Right atrium auricular region (tissue), 2 donors: ENCODE measurements at regions not wholly inside any gene's neighbourhood (a gene's known extent, or its start where the extent isn't known, plus 50 kb on each side); places are given as distances from the start of the nearest gene placed in this dataset.

Source experiments
- DNase-seq: peaks from one replicate; pipeline ENCODE4 v3.0.0-alpha.2; 2019; ENCODE audit warnings: low spot score
- H3K27ac ChIP-seq, 2 donors: fragments of 200-600 bp; sonication (generic); 1 replicate in 1 of 2; 2 replicates in 1 of 2; pipeline ENCODE4 v1.5.1; 2016 to 2019
- H3K27me3 ChIP-seq, 2 donors: fragments of 200-600 bp; sonication (generic); one replicate each; pipeline versions ENCODE4 v1.5.1 to v1.6.0; 2017 to 2019
- H3K36me3 ChIP-seq: fragments of 200-600 bp; sonication (generic); one replicate; pipeline ENCODE4 v1.5.1; 2016
- H3K4me1 ChIP-seq, 2 donors: fragments of 200-600 bp; sonication (generic); one replicate each; pipeline versions ENCODE4 v1.5.1 to v1.6.0; 2017 to 2019
- H3K4me3 ChIP-seq, 2 donors: fragments of 200-600 bp; sonication (generic); 1 replicate in 1 of 2; 2 replicates in 1 of 2; pipeline ENCODE4 v1.5.1; 2017 to 2019; ENCODE audit warnings: mild to moderate bottlenecking in 1 of 2, moderate library complexity in 1 of 2
- H3K9me3 ChIP-seq, 2 donors: fragments of 200-600 bp; sonication (generic); one replicate each; pipeline ENCODE4 v1.5.1; 2019
- TF ChIP-seq, protein P1 (sequence below), 2 donors: fragments of 200-600 bp; sonication (generic); IDR thresholded peaks; one replicate each; pipeline ENCODE4 v1.5.1; 2019; ENCODE audit warnings: antibody characterized with exemption in 2 of 2

- Histone ChIP-seq H3K9me3 (no peaks in the 10 kb centered on the region), H3K4me1 (peaks cover 0 to 13% of the 10 kb centered on the region in 2 donors), H3K4me3 (no peak overlapping the region), H3K36me3 (no peaks in the 10 kb centered on the region), H3K27me3 (no peaks in the 10 kb centered on the region), H3K27ac (no peak overlapping the region)
- DNase-seq = no peak
- TF ChIP-seq, protein P1, sequence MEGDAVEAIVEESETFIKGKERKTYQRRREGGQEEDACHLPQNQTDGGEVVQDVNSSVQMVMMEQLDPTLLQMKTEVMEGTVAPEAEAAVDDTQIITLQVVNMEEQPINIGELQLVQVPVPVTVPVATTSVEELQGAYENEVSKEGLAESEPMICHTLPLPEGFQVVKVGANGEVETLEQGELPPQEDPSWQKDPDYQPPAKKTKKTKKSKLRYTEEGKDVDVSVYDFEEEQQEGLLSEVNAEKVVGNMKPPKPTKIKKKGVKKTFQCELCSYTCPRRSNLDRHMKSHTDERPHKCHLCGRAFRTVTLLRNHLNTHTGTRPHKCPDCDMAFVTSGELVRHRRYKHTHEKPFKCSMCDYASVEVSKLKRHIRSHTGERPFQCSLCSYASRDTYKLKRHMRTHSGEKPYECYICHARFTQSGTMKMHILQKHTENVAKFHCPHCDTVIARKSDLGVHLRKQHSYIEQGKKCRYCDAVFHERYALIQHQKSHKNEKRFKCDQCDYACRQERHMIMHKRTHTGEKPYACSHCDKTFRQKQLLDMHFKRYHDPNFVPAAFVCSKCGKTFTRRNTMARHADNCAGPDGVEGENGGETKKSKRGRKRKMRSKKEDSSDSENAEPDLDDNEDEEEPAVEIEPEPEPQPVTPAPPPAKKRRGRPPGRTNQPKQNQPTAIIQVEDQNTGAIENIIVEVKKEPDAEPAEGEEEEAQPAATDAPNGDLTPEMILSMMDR (IDR thresholded peaks at IDR 0.05) = no peak
Measured at GRCh38 chr9:88072831-88073375, 65.4 kb downstream of the SPATA31C2 start.

- Histone ChIP-seq H3K4me1 (peaks cover 0 to 8% of the 10 kb centered on the region in 2 donors), H3K36me3 (no peaks in the 10 kb centered on the region), H3K27ac (no peak overlapping the region), H3K9me3 (no peaks in the 10 kb centered on the region), H3K4me3 (no peak overlapping the region), H3K27me3 (no peaks in the 10 kb centered on the region)
- no peak for DNase-seq
- TF ChIP-seq, protein P1 (IDR thresholded peaks at IDR 0.05) = no peak
Measured at GRCh38 chr9:88071331-88071730, 66.9 kb downstream of the SPATA31C2 start.

DNA sequence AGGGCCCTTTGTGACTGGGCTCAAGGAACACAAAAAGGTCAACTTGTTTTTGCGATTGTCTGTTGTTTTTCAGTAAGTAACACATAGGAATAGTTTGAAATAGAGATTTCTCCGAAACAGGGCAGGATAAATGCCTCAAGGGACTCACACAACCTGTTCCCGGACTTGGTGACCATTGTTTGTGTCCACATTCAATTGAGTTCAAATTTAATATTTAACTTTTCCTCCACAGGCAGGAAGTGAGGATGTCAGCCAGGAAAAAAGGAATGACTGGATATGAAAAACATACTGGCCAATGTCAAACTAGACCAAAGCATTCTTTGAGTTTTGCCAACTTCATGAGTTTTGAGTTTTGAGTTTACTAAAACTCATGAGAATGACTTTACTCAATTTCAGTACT, 72.7 kb downstream of the SPATA31C2 start:
- TF ChIP-seq, protein P1 (IDR thresholded peaks at IDR 0.05) = no peak
- Histone ChIP-seq H3K27me3 (no peaks in the 10 kb centered on the region), H3K9me3 (no peaks in the 10 kb centered on the region), H3K36me3 (no peaks in the 10 kb centered on the region), H3K4me1 (no peaks in the 10 kb centered on the region), H3K27ac (no peak overlapping the region), H3K4me3 (no peak overlapping the region)
- no peak for DNase-seq

GRCh38 chr9:88064554-88064953, 73.7 kb downstream of the SPATA31C2 start:
- Histone ChIP-seq H3K27ac (no peak overlapping the region), H3K36me3 (no peaks in the 10 kb centered on the region), H3K4me3 (no peak overlapping the region), H3K27me3 (no peaks in the 10 kb centered on the region), H3K4me1 (no peaks in the 10 kb centered on the region), H3K9me3 (no peaks in the 10 kb centered on the region)
- no peak for DNase-seq
- TF ChIP-seq, protein P1 (IDR thresholded peaks at IDR 0.05) = no peak

- no peak overlapping the region for H3K27ac ChIP-seq
- H3K27me3 ChIP-seq = no peaks in the 10 kb centered on the region
- no peak for DNase-seq
- TF ChIP-seq, protein P1 (IDR thresholded peaks at IDR 0.05) = no peak
- no peak overlapping the region for H3K4me3 ChIP-seq
- H3K4me1 ChIP-seq = no peaks in the 10 kb centered on the region
- no peaks in the 10 kb centered on the region for H3K36me3 ChIP-seq
- H3K9me3 ChIP-seq = no peaks in the 10 kb centered on the region
Measured at GRCh38 chr9:88060746-88061145, 77.5 kb downstream of the SPATA31C2 start.

DNA sequence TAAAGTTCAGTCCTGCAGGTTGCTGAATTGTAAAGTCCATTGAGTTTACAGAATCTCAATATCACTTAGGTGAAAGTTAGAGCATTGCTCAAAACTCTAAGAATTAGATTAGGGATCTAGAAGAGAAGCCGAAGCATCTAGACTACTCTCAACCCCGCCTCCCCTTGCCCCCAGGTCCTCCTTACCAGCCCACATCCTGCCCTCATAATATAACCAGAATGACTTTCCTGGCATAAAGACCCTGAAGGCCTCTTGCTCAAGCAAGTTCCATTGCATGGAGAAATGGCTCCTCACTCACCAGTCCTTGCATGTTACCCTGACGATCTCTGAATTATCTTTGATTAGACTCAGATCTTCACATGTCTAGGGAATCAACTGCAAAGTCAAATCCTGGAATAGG, 78.8 kb downstream of the SPATA31C2 start:
- TF ChIP-seq, protein P1 (IDR thresholded peaks at IDR 0.05) = no peak
- H3K27ac ChIP-seq = no peak overlapping the region
- H3K4me3 ChIP-seq = no peak overlapping the region
- no peaks in the 10 kb centered on the region for H3K27me3 ChIP-seq
- H3K36me3 ChIP-seq = no peaks in the 10 kb centered on the region
- no peaks in the 10 kb centered on the region for H3K9me3 ChIP-seq
- H3K4me1 ChIP-seq = no peaks in the 10 kb centered on the region
- DNase-seq = no peak
